B cell (primary cell): ENCODE measurements at regions not wholly inside any gene's neighbourhood (a gene's known extent, or its start where the extent isn't known, plus 50 kb on each side); places are given as distances from the start of the nearest gene placed in this dataset.
"Not testable (repeated sequence)": the region's sequence is repeated elsewhere in the genome, so short reads cannot be mapped to it uniquely, and the experiment has no call there.

Source experiments
- ATAC-seq: fragments of 200-7000 bp; cut with Tn5 transposase; one replicate; pipeline ENCODE4 v1.10.0; 2021; ENCODE audit warnings: low read depth, mild to moderate bottlenecking, moderate number of reproducible peaks, moderate library complexity
- CTCF ChIA-PET: fragments of 350-600 bp; sonication (Branson Sonifier 250); formaldehyde crosslinking; loops from one replicate; lab custom pipeline; 2021; ENCODE audit warnings: antibody characterized with exemption, inconsistent platforms; lab: Charles Lee
- POLR2A ChIA-PET: fragments of 350-600 bp; sonication (Branson Sonifier 250); formaldehyde crosslinking; loops from one replicate; lab custom pipeline; 2021; ENCODE audit warnings: antibody characterized with exemption; lab: Charles Lee
- DNase-seq: peaks from one replicate; pipeline ENCODE4 v3.0.0; 2013
- H2AFZ ChIP-seq: 2 replicates; pipeline ENCODE4 v1.6.1; 2012; ENCODE audit warnings: mild to moderate bottlenecking, low read depth, low read length; ENCODE audit not compliant: insufficient read depth, poor library complexity, severe bottlenecking
- H3K27ac ChIP-seq, 2 donors: 1 replicate in 1 of 2; 2 replicates in 1 of 2; pipeline ENCODE4 v1.5.1; 2012 to 2013; ENCODE audit warnings: low read length in 2 of 2, mild to moderate bottlenecking in 2 of 2, moderate library complexity in 1 of 2
- H3K27me3 ChIP-seq, 4 experiments: fragments of 200-600 bp in 1 of 4; sonication (generic) in 1 of 4; replicated peaks in 1 of 4; 1 replicate in 2 of 4; 2 replicates in 2 of 4; pipeline versions ENCODE4 v1.6.1 to v1.7.0; 2013 to 2016; ENCODE audit warnings: low read length in 3 of 4, mild to moderate bottlenecking in 2 of 4, mixed read lengths in 1 of 4, moderate library complexity in 1 of 4; ENCODE audit not compliant: insufficient read depth in 4 of 4, control insufficient read depth in 3 of 4; ENCODE audit errors: control extremely low read depth in 1 of 4
- H3K36me3 ChIP-seq, 2 experiments: replicated peaks in 1 of 2; 1 replicate in 1 of 2; 2 replicates in 1 of 2; pipeline versions ENCODE4 v1.6.1 to v1.7.1; 2013; ENCODE audit warnings: low read length in 1 of 2; ENCODE audit not compliant: insufficient read depth in 2 of 2, control insufficient read depth in 1 of 2; ENCODE audit errors: control extremely low read depth in 1 of 2, extremely low read depth in 1 of 2
- H3K4me1 ChIP-seq, 2 donors: fragments of 200-600 bp in 1 of 2; sonication (generic) in 1 of 2; 1 replicate in 1 of 2; 2 replicates in 1 of 2; pipeline versions ENCODE4 v1.5.1 to v1.6.1; 2013 to 2017; ENCODE audit warnings: low read length in 2 of 2; ENCODE audit not compliant: control insufficient read depth in 2 of 2, insufficient read depth in 2 of 2
- H3K4me2 ChIP-seq: replicated peaks from 2 replicates; pipeline ENCODE3; 2012; ENCODE audit warnings: mild to moderate bottlenecking, low read depth, low read length; ENCODE audit not compliant: poor library complexity, severe bottlenecking
- H3K4me3 ChIP-seq, 5 experiments: fragments of 200-600 bp in 1 of 5; sonication (generic) in 1 of 5; 1 replicate in 3 of 5; 2 replicates in 2 of 5; pipeline versions ENCODE4 v1.5.1 to v1.7.0; 2011 to 2016; ENCODE audit warnings: low read length in 4 of 5, mild to moderate bottlenecking in 4 of 5, low read depth in 2 of 5, control low read depth in 1 of 5, moderate library complexity in 1 of 5; ENCODE audit not compliant: insufficient read depth in 1 of 5; ENCODE audit errors: control extremely low read depth in 1 of 5, extremely low read depth in 1 of 5
- H3K79me2 ChIP-seq: fragments of 200-600 bp; sonication (generic); one replicate; pipeline ENCODE4 v1.6.0; 2016; ENCODE audit warnings: low read length; ENCODE audit not compliant: control insufficient read depth, insufficient read depth
- H3K9ac ChIP-seq: fragments of 200-600 bp; sonication (generic); 2 replicates; pipeline ENCODE4 v1.6.1; 2017; ENCODE audit warnings: mild to moderate bottlenecking, low read length, moderate library complexity
- H3K9me3 ChIP-seq, 3 donors: one replicate each; pipeline versions ENCODE4 v1.6.1 to v1.7.1; 2013; ENCODE audit warnings: low read length in 2 of 3; ENCODE audit not compliant: control insufficient read depth in 2 of 3, insufficient read depth in 1 of 3; ENCODE audit errors: control extremely low read depth in 1 of 3
- H4K20me1 ChIP-seq: 2 replicates; pipeline ENCODE4 v1.6.0; 2012; ENCODE audit warnings: mild to moderate bottlenecking, low read length; ENCODE audit not compliant: insufficient read depth, control insufficient read depth, poor library complexity, severe bottlenecking
- H3K27ac Mint-ChIP-seq: one replicate; pipeline ENCODE4 v1.8.0; 2021; ENCODE audit warnings: mixed read lengths
- H3K27me3 Mint-ChIP-seq: one replicate; pipeline ENCODE4 v1.8.0; 2021; ENCODE audit warnings: mixed read lengths
- H3K4me1 Mint-ChIP-seq: one replicate; pipeline ENCODE4 v1.8.0; 2021; ENCODE audit warnings: mixed read lengths
- H3K4me3 Mint-ChIP-seq: one replicate; pipeline ENCODE4 v1.8.0; 2021; ENCODE audit warnings: mixed read lengths
- H3K9me3 Mint-ChIP-seq: one replicate; pipeline ENCODE4 v1.8.0; 2022; ENCODE audit warnings: mixed read lengths; ENCODE audit not compliant: insufficient read depth
- CTCF ChIP-seq: fragments of 200-600 bp; IDR thresholded peaks from one replicate; pipeline ENCODE4 v1.8.0; 2022; ENCODE audit warnings: antibody characterized with exemption, mild to moderate bottlenecking
- EZH2 ChIP-seq: IDR thresholded peaks from 2 replicates; pipeline ENCODE4 v1.6.1; 2012; ENCODE audit warnings: borderline replicate concordance, low read depth, mild to moderate bottlenecking, moderate library complexity, low read length; ENCODE audit not compliant: insufficient read depth, poor library complexity, severe bottlenecking
- WGBS: methylation state at CpG from one replicate; pipeline ENCODE4 v1.1.5; 2013; ENCODE audit warnings: missing lambda C conversion rate; ENCODE audit not compliant: insufficient coverage; 5-methylcytosine and 5-hydroxymethylcytosine counted together
- intact Hi-C: fragments of 100-400 bp; cut with micrococcal nuclease; formaldehyde crosslinking; loops from one replicate; pipeline ENCODE4 v1.10.0; 2022

GRCh38 chr15:81922143-81922542 lies 123.7 kb downstream of the MEX3B start:
- POLR2A ChIA-PET: no interaction called here
- Mint-ChIP-seq H3K27ac (no peak overlapping the region), H3K4me1 (no peaks in the 10 kb centered on the region), H3K27me3 (peaks cover 15% of the 10 kb centered on the region), H3K9me3 (peaks cover 14% of the 10 kb centered on the region), H3K4me3 (no peak overlapping the region)
- intact Hi-C loops: no loop called here
- H3K4me1 ChIP-seq: no peaks in the 10 kb centered on the region
- no peak for TF ChIP-seq CTCF
- H3K79me2 ChIP-seq: no peaks in the 10 kb centered on the region
- no peak overlapping the region for H3K4me2 ChIP-seq
- DNase-seq: no peak
- no peaks in the 10 kb centered on the region for H4K20me1 ChIP-seq
- H2AFZ ChIP-seq: no peak overlapping the region
- CTCF ChIA-PET: no interaction called here
- ATAC-seq: no peak
- no peak overlapping the region for H3K9ac ChIP-seq
- H3K27me3 ChIP-seq: no peaks in the 10 kb centered on the region
- no peak overlapping the region for H3K27ac ChIP-seq
- H3K36me3 ChIP-seq: no peaks in the 10 kb centered on the region
- H3K9me3 ChIP-seq: peaks cover 0 to 23% (median 21%) of the 10 kb centered on the region in 3 donors
- no peak overlapping the region for H3K4me3 ChIP-seq

- Mint-ChIP-seq H3K27ac (no peak overlapping the region), H3K4me1 (no peaks in the 10 kb centered on the region), H3K27me3 (peaks cover 11% of the 10 kb centered on the region), H3K9me3 (peaks cover 14% of the 10 kb centered on the region), H3K4me3 (no peak overlapping the region)
- no CpG with 5 or more reads among the region's 1 CpG for WGBS
- ChIA-PET POLR2A (no interaction called here), CTCF (no interaction called here)
- intact Hi-C loops: no loop called here
- no peak for TF ChIP-seq CTCF
- TF ChIP-seq EZH2: no peak
- no peaks in the 10 kb centered on the region for H3K27me3 ChIP-seq
- peaks cover 0 to 25% (median 21%) of the 10 kb centered on the region in 3 donors for H3K9me3 ChIP-seq
- no peaks in the 10 kb centered on the region for H3K36me3 ChIP-seq
- H3K27ac ChIP-seq: no peak overlapping the region
- H4K20me1 ChIP-seq: no peaks in the 10 kb centered on the region
- H3K79me2 ChIP-seq: no peaks in the 10 kb centered on the region
- no peak overlapping the region for H2AFZ ChIP-seq
- no peaks in the 10 kb centered on the region for H3K4me1 ChIP-seq
- ATAC-seq (no peak), DNase-seq (no peak)
- no peak overlapping the region for H3K9ac ChIP-seq
- H3K4me2 ChIP-seq: no peak overlapping the region
- H3K4me3 ChIP-seq: no peak overlapping the region
Observed at GRCh38 chr15:81921163-81921562, 124.7 kb downstream of the MEX3B start.

GRCh38 chr15:81918767-81919166 lies 127.1 kb downstream of the MEX3B start:
- CTCF ChIA-PET: not testable (repeated sequence)

More at GRCh38 chr15:81918767-81919166, 127.1 kb downstream of the MEX3B start:
- H4K20me1 ChIP-seq, ATAC-seq, DNase-seq, H3K79me2 ChIP-seq, intact Hi-C loops, H3K4me3 Mint-ChIP-seq, H3K27ac ChIP-seq, H3K4me1 ChIP-seq, H3K9ac ChIP-seq, H3K27ac Mint-ChIP-seq, H3K4me1 Mint-ChIP-seq, H3K4me3 ChIP-seq, H3K36me3 ChIP-seq, POLR2A ChIA-PET, H3K4me2 ChIP-seq, H2AFZ ChIP-seq, H3K27me3 Mint-ChIP-seq, H3K27me3 ChIP-seq: not testable (repeated sequence)
- H3K9me3 ChIP-seq: peaks cover 0 to 25% (median 21%) of the 10 kb centered on the region in 3 donors
- WGBS: 100% methylated on average over 1 of the region's 1 CpG
- H3K9me3 Mint-ChIP-seq: peaks cover 14% of the 10 kb centered on the region
